Epidermal melanocyte (primary cell): ENCODE measurements at regions not wholly inside any gene's neighbourhood (a gene's known extent, or its start where the extent isn't known, plus 50 kb on each side); places are given as distances from the start of the nearest gene placed in this dataset.
"Not testable (repeated sequence)": the region's sequence is repeated elsewhere in the genome, so short reads cannot be mapped to it uniquely, and the experiment has no call there.

Experiments used
- DNase-seq: peaks from one replicate; pipeline ENCODE4 v3.0.0; 2011; ENCODE audit warnings: low spot score; ENCODE audit not compliant: insufficient read length

DNA sequence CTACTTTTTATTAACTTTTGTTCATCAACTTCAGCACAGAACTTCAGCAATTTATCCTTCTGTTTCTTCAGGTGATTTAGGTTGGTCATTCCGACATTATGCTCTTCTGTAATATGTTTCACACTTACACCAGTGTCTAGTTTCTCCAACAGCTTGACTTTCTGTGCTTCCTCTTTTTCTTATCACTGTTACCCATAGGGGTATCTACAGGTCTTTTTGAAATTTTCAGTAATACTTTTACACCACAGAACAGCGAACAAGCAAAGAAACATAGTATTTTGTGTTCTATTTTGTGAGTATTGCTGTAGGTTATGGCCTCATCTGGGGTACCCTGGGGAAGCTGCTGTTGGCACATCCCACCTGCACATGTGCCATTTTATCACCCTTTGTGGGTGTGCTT, 260.7 kb downstream of the NSUN3 start:
- no peak for DNase-seq

DNA sequence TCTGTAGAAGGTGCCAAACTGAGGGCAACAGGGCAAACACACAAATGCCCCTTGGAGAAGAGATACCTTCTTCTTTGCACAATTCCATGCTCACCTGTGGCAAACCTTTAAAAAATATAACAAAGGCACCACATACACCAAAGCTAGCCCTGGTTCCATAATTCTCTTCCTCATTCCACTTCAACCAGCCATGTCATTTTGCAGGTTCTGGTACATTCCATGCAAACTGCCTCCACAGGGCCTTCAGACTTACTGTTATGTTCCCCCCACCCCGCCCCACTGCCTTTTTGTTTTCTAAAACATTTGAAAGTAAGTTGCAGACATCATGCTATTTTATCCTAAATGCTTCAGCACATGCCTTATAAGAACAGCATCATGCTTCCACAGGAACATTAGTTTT, 269.0 kb downstream of the NSUN3 start:
- no peak for DNase-seq

DNA sequence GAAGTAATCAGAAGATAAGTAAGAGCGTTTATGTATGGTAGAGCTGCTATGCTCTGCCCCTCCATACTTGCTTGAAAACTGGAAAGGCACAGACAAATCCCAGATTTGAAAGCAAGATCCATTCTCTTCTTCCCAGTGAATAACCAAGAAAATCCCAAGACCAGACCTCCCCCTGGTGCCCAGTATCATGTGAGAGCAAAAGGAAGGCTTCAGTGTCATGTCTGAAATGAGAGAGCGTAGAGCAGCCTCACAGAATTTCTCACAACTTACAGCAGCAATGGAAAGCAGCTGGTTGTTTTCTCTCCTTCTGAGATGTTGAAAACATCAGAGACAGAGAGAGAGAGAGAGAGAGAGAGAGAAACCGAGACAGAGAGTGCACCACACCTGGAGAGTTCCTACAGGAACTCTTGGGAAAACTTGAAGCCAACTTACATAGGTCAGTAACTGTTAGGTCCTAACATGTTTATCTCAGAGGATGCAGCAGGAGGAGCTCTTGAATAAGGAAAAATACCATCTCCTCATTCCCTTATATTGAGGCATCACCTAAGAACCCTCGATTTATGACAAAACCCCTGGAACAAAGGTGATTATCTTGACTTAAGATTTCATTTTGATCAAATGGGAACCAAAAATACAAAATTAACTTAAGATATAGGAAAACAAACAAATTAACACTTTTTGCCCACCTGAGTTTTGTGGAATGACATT, 273.3 kb downstream of the NSUN3 start:
- peak; percentile 20 for DNase-seq

DNA sequence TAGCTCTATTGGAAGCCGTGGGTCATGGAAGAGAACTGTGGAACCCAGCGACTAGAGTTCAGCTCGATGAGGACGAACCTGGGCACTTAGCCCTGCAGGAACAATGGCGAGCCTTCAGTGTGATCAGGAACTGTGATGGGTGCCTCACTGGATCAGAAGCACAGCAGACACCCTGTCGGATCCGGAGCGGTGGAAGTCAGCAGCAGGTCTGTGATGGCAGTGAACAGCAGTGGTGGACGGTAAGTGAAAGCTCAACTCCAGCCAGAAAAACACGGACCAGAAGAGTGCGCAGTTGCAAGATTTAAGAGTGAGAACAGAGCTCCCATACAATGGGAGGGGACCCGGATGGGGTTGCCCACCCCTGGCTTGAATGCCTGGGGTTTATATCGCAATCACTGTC, 282.2 kb downstream of the NSUN3 start:
- DNase-seq, result no peak

GRCh38 chr3:94349310-94349878, 286.5 kb downstream of the NSUN3 start:
- DNase-seq, result no peak

- no peak for DNase-seq
These were observed 293.7 kb downstream of the NSUN3 start for GRCh38 chr3:94356581-94356980.

DNA sequence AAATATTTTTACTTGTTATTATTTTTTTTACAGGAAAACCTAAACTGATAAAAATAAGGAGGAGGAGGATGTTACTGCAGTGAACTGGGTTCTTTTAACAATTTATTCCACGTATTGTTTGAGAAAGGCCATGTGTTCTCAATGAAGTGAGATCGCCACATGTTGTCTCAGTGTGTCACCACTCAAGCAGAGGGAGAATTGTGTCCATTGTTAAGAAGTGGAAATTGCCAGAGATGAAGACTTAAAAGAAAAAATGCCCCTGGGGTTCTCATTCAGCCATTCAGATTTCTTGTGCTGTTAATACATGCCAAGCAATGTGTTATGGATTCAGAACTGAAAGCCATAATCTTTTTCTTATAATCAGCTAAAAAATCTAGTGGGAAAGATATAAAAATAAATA, 297.1 kb downstream of the NSUN3 start:
- DNase-seq, result no peak

GRCh38 chr3:94360987-94361386, 298.1 kb downstream of the NSUN3 start:
- DNase-seq, result no peak

GRCh38 chr3:94362393-94362792, 299.5 kb downstream of the NSUN3 start:
- DNase-seq, result no peak

- no peak for DNase-seq
These were observed 302.1 kb downstream of the NSUN3 start for GRCh38 chr3:94365006-94365405.

DNA sequence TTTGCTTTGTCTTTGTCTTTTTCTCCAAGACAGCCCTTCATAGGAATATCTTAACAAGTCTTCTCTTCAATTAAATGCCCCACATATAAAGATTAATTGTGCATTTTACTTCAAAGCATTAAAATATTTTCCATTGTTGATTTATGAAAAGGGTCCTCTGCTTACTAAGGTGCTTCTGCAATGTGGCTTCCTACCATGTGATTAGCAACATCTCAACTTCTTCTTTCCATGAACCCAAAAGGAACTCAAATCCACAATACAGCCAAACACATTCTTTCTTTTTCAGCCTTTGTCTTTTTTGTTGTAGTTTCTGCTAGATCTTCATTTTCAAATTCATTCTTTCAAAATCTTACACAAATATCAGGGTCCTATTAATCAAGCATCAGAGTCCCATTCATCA, 309.2 kb downstream of the NSUN3 start:
- DNase-seq, result no peak

DNA sequence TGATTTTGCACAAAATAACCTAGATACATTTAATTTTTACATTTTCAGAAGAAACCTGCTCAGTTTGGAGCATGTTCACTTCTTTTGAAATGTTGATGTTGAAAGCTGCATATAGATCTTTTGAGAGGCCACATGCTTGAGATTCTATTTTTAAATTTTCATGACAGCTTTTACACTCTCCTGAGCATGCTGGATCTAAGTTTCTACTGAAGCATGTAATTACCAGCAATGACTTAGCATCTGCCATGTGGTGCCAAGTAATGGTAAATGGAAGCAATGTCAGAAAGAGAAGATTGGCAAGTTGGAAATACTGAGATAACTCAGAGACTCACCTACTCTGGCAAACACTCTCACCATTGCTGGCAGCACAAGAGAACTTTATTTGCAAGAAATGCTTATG, 310.6 kb downstream of the NSUN3 start:
- no peak for DNase-seq

GRCh38 chr3:94374439-94375161, 311.7 kb downstream of the NSUN3 start:
- DNase-seq, result no peak

- DNase-seq, result not testable (repeated sequence)
These were observed 314.3 kb downstream of the NSUN3 start for GRCh38 chr3:94377123-94377696.

- DNase-seq, result not testable (repeated sequence)
These were observed 315.0 kb downstream of the NSUN3 start for GRCh38 chr3:94377863-94378262.

DNA sequence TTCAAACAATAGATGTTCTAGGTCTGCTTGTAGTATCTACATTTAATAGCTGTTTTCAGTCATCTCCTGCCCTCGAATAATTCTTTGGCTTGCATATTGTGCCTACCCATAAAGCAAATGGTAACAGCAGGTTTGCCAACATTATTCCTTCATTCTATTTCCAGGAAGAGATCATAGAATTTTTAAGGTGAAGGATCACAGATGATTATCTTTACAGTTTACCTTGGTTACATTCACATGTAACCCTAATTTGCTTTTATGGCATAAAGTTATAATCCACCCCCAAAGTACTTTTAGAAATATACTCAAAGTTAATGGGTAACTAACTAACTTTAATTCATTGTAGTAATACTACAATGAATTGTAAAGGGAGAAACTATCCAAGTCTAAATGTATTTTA, 315.5 kb downstream of the NSUN3 start:
- no peak for DNase-seq

GRCh38 chr3:94379264-94379663, 316.4 kb downstream of the NSUN3 start:
- DNase-seq, result no peak

DNA sequence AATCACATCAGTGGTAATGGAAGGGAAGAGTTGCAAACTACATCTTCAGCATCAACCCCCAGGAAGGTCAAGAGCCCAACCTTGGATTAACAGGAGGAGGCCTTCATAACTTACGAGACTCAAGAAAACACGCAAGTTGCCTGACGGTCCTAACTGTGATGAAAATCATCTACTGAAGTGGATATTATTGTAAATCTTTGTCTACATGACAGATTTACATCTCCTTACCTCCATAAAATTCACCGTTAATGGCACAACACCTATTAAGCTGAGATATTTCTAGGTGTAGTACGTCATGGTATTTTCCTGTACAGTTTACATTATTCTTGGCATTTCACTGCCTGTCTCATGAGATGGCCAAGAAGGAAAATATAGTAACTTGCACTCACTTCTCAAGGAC, 332.0 kb downstream of the NSUN3 start:
- DNase-seq, result no peak

- DNase-seq, result no peak
These were observed 333.0 kb downstream of the NSUN3 start for GRCh38 chr3:94395851-94396250.

- DNase-seq, result no peak
These were observed 335.2 kb downstream of the NSUN3 start for GRCh38 chr3:94398036-94398435.

GRCh38 chr3:94401466-94401865, 338.6 kb downstream of the NSUN3 start:
- DNase-seq, result no peak

- no peak for DNase-seq
These were observed 339.3 kb downstream of the NSUN3 start for GRCh38 chr3:94402126-94402525.
